Neuronal stem cell (in vitro differentiated cells): ENCODE measurements at regions not wholly inside any gene's neighbourhood (a gene's known extent, or its start where the extent isn't known, plus 50 kb on each side); places are given as distances from the start of the nearest gene placed in this dataset.
"Not testable (repeated sequence)": the region's sequence is repeated elsewhere in the genome, so short reads cannot be mapped to it uniquely, and the experiment has no call there.

Experiments used
- DNase-seq: peaks from one replicate; pipeline ENCODE4 v3.0.0-alpha.2; 2013; ENCODE audit warnings: low spot score
- H2AFZ ChIP-seq: one replicate; pipeline ENCODE4 v1.6.1; 2013; ENCODE audit warnings: mild to moderate bottlenecking, low read length, inconsistent platforms
- H2AK5ac ChIP-seq: 2 replicates; pipeline ENCODE4 v1.6.1; 2013; ENCODE audit warnings: low read depth, mild to moderate bottlenecking, inconsistent platforms, low read length, moderate library complexity, mixed read lengths
- H2BK120ac ChIP-seq: 2 replicates; pipeline ENCODE4 v1.6.1; 2013; ENCODE audit warnings: low read depth, mild to moderate bottlenecking, inconsistent platforms, low read length, moderate library complexity, mixed read lengths
- H2BK12ac ChIP-seq: one replicate; pipeline ENCODE4 v1.6.1; 2013; ENCODE audit warnings: low read length, inconsistent platforms
- H2BK15ac ChIP-seq: 2 replicates; pipeline ENCODE4 v1.6.1; 2013; ENCODE audit warnings: mild to moderate bottlenecking, low read length, inconsistent platforms, mixed read lengths
- H2BK5ac ChIP-seq: one replicate; pipeline ENCODE4 v1.6.1; 2013; ENCODE audit warnings: inconsistent platforms, mild to moderate bottlenecking, low read length, moderate library complexity
- H3K14ac ChIP-seq: one replicate; pipeline ENCODE4 v1.6.1; 2013; ENCODE audit warnings: low read length, inconsistent platforms
- H3K18ac ChIP-seq: 2 replicates; pipeline ENCODE4 v1.6.1; 2013; ENCODE audit warnings: low read length, inconsistent platforms
- H3K23ac ChIP-seq: 2 replicates; pipeline ENCODE4 v1.6.1; 2013; ENCODE audit warnings: low read depth, mild to moderate bottlenecking, mixed read lengths, low read length, inconsistent platforms; ENCODE audit not compliant: poor library complexity
- H3K27ac ChIP-seq: replicated peaks from 3 replicates; pipeline ENCODE4 v1.5.1; 2013; ENCODE audit warnings: low read length, inconsistent platforms
- H3K27me3 ChIP-seq, 3 experiments: 2 replicates each; pipeline ENCODE4 v1.6.1; 2013; ENCODE audit warnings: low read length in 3 of 3, mild to moderate bottlenecking in 2 of 3, inconsistent platforms in 1 of 3, low read depth in 1 of 3, mixed read lengths in 1 of 3, moderate library complexity in 1 of 3; ENCODE audit not compliant: control insufficient read depth in 3 of 3, insufficient read depth in 3 of 3
- H3K36me3 ChIP-seq, 2 donors: replicated peaks in 1 of 2; 2 replicates each; pipeline ENCODE4 v1.6.1; 2013; ENCODE audit warnings: low read length in 2 of 2; ENCODE audit not compliant: control insufficient read depth in 2 of 2, insufficient read depth in 2 of 2
- H3K4ac ChIP-seq: 2 replicates; pipeline ENCODE4 v1.6.1; 2013; ENCODE audit warnings: inconsistent platforms, mild to moderate bottlenecking, low read length, moderate library complexity
- H3K4me1 ChIP-seq, 2 donors: 1 replicate in 1 of 2; 2 replicates in 1 of 2; pipeline ENCODE4 v1.6.1; 2013; ENCODE audit warnings: low read length in 2 of 2, low read depth in 1 of 2; ENCODE audit not compliant: control insufficient read depth in 2 of 2, insufficient read depth in 1 of 2
- H3K4me2 ChIP-seq: one replicate; pipeline ENCODE4 v1.6.1; 2013; ENCODE audit warnings: mild to moderate bottlenecking, low read length, inconsistent platforms; ENCODE audit not compliant: insufficient read depth, poor library complexity, severe bottlenecking
- H3K4me3 ChIP-seq, 2 donors: 2 replicates each; pipeline ENCODE4 v1.5.1; 2013; ENCODE audit warnings: low read length in 2 of 2, mild to moderate bottlenecking in 2 of 2, inconsistent platforms in 1 of 2, moderate library complexity in 1 of 2
- H3K79me1 ChIP-seq: one replicate; pipeline ENCODE4 v1.6.1; 2013; ENCODE audit warnings: low read depth, mild to moderate bottlenecking, inconsistent platforms, low read length, moderate library complexity
- H3K9ac ChIP-seq: one replicate; pipeline ENCODE4 v1.6.1; 2013; ENCODE audit warnings: mild to moderate bottlenecking, low read depth, low read length, inconsistent platforms; ENCODE audit not compliant: poor library complexity
- H3K9me3 ChIP-seq, 2 donors: replicated peaks in 1 of 2; 2 replicates each; pipeline versions ENCODE3 to v1.6.1; 2013; ENCODE audit warnings: low read length in 2 of 2, mild to moderate bottlenecking in 2 of 2, inconsistent platforms in 1 of 2, low read depth in 1 of 2, mixed read lengths in 1 of 2, moderate library complexity in 1 of 2; ENCODE audit not compliant: control insufficient read depth in 2 of 2, insufficient read depth in 1 of 2
- H4K8ac ChIP-seq: one replicate; pipeline ENCODE4 v1.6.1; 2013; ENCODE audit warnings: low read depth, mild to moderate bottlenecking, inconsistent platforms, low read length, moderate library complexity
- H4K91ac ChIP-seq: one replicate; pipeline ENCODE4 v1.6.1; 2013; ENCODE audit warnings: low read length, low read depth, mild to moderate bottlenecking, inconsistent platforms; ENCODE audit not compliant: poor library complexity
- WGBS, 2 donors: extraction: QIAGEN DNeasy Blood & Tissue Kit; methylation state at CpG; one replicate each; pipeline ENCODE4 v1.1.7; 2013; ENCODE audit warnings: missing lambda C conversion rate in 2 of 2, mixed read lengths in 1 of 2; ENCODE audit not compliant: insufficient read length in 2 of 2, insufficient replicate concordance in 1 of 2; ENCODE audit errors: extremely low coverage in 2 of 2; 5-methylcytosine and 5-hydroxymethylcytosine counted together

GRCh38 chr1:120519196-120519595 lies 104.4 kb downstream of the NBPF8 start:
- not testable (repeated sequence) for H3K79me1 ChIP-seq, H4K91ac ChIP-seq, H3K27ac ChIP-seq, H2BK15ac ChIP-seq, H3K9me3 ChIP-seq, H2AK5ac ChIP-seq, H3K14ac ChIP-seq, H3K9ac ChIP-seq, H3K4ac ChIP-seq, H3K4me2 ChIP-seq, H2BK5ac ChIP-seq, H3K4me1 ChIP-seq, H3K36me3 ChIP-seq, H4K8ac ChIP-seq, H3K4me3 ChIP-seq, H2BK120ac ChIP-seq, H3K23ac ChIP-seq, H3K27me3 ChIP-seq, H2AFZ ChIP-seq, H2BK12ac ChIP-seq, DNase-seq, H3K18ac ChIP-seq
- no CpG with 5 or more reads among the region's 8 CpGs for WGBS, 2 donors

- not testable (repeated sequence) for H3K18ac ChIP-seq, H2AK5ac ChIP-seq, H3K9ac ChIP-seq, H3K27ac ChIP-seq, H3K14ac ChIP-seq, H3K4me1 ChIP-seq, H3K4me3 ChIP-seq, H3K23ac ChIP-seq, H3K4me2 ChIP-seq, H2AFZ ChIP-seq, H2BK5ac ChIP-seq, H3K27me3 ChIP-seq, H4K91ac ChIP-seq, H3K4ac ChIP-seq, H4K8ac ChIP-seq, H2BK120ac ChIP-seq, H2BK15ac ChIP-seq, H3K9me3 ChIP-seq, H2BK12ac ChIP-seq, H3K36me3 ChIP-seq, H3K79me1 ChIP-seq, DNase-seq
- WGBS, 2 donors, result no CpG with 5 or more reads among the region's 7 CpGs
Measured at GRCh38 chr1:120524416-120524815, 109.6 kb downstream of the NBPF8 start.

- H3K4me1 ChIP-seq, result not testable (repeated sequence)
- no CpG with 5 or more reads among the region's 3 CpGs for WGBS, 2 donors
Measured at GRCh38 chr1:120525386-120525785, 110.6 kb downstream of the NBPF8 start.

GRCh38 chr1:120529475-120530089 lies 114.7 kb downstream of the NBPF8 start:
- H2BK12ac ChIP-seq, H2BK120ac ChIP-seq, H3K4me3 ChIP-seq, H3K4me2 ChIP-seq, H4K8ac ChIP-seq, H3K36me3 ChIP-seq, H4K91ac ChIP-seq, H3K4ac ChIP-seq, H3K4me1 ChIP-seq, H3K14ac ChIP-seq, H3K9ac ChIP-seq, H2BK15ac ChIP-seq, H2AFZ ChIP-seq, H3K18ac ChIP-seq, H3K23ac ChIP-seq, H3K27ac ChIP-seq, H3K27me3 ChIP-seq, H3K9me3 ChIP-seq, H3K79me1 ChIP-seq, H2BK5ac ChIP-seq, DNase-seq, H2AK5ac ChIP-seq: not testable (repeated sequence)
- WGBS, 2 donors, result no CpG with 5 or more reads among the region's 5 CpGs

More at GRCh38 chr1:120525386-120525785, 110.6 kb downstream of the NBPF8 start:
- not testable (repeated sequence) for H3K18ac ChIP-seq, H3K36me3 ChIP-seq, H3K9me3 ChIP-seq, H2BK120ac ChIP-seq, H3K79me1 ChIP-seq, H2AFZ ChIP-seq, H2BK5ac ChIP-seq, H3K14ac ChIP-seq, H3K27ac ChIP-seq, H4K91ac ChIP-seq, H2BK12ac ChIP-seq, H3K4me3 ChIP-seq, H2BK15ac ChIP-seq, H3K9ac ChIP-seq, H3K4ac ChIP-seq, H3K23ac ChIP-seq, H3K4me2 ChIP-seq, H2AK5ac ChIP-seq, H4K8ac ChIP-seq, H3K27me3 ChIP-seq, DNase-seq
